Middle frontal gyrus (tissue), 1 donor: ENCODE measurements at regions not wholly inside any gene's neighbourhood (a gene's known extent, or its start where the extent isn't known, plus 50 kb on each side); places are given as distances from the start of the nearest gene placed in this dataset.
"Not testable (repeated sequence)": the region's sequence is repeated elsewhere in the genome, so short reads cannot be mapped to it uniquely, and the experiment has no call there.

Experiments
- DNase-seq: peaks from one replicate; pipeline ENCODE4 v3.0.0-alpha.2; 2015; ENCODE audit warnings: low spot score; ENCODE audit errors: extremely low spot score

GRCh38 chr4:60938621-60939020, 261.5 kb upstream of the ADGRL3 start:
- no peak for DNase-seq

GRCh38 chr4:60944060-60944459, 256.1 kb upstream of the ADGRL3 start:
- no peak for DNase-seq

- no peak for DNase-seq
These were observed 254.5 kb upstream of the ADGRL3 start for GRCh38 chr4:60945641-60946040.

GRCh38 chr4:60948008-60948407, 252.1 kb upstream of the ADGRL3 start:
- DNase-seq: no peak

GRCh38 chr4:60952921-60953320, 247.2 kb upstream of the ADGRL3 start:
- no peak for DNase-seq

GRCh38 chr4:60953826-60954225, 246.3 kb upstream of the ADGRL3 start:
- DNase-seq: no peak

- DNase-seq: no peak
These were observed 237.8 kb upstream of the ADGRL3 start for GRCh38 chr4:60962286-60962685.

GRCh38 chr4:60981534-60981933, 218.6 kb upstream of the ADGRL3 start:
- DNase-seq: no peak

- no peak for DNase-seq
These were observed 211.0 kb upstream of the ADGRL3 start for GRCh38 chr4:60989141-60989540.

GRCh38 chr4:60992037-60992436, 208.1 kb upstream of the ADGRL3 start:
- no peak for DNase-seq

GRCh38 chr4:61003301-61003700, 196.8 kb upstream of the ADGRL3 start:
- DNase-seq: no peak

- no peak for DNase-seq
These were observed 195.4 kb upstream of the ADGRL3 start for GRCh38 chr4:61004651-61005170.

GRCh38 chr4:61011051-61011450, 189.1 kb upstream of the ADGRL3 start:
- DNase-seq: no peak

GRCh38 chr4:61011936-61012335, 188.2 kb upstream of the ADGRL3 start:
- not testable (repeated sequence) for DNase-seq

- DNase-seq: no peak
These were observed 175.5 kb upstream of the ADGRL3 start for GRCh38 chr4:61024610-61025009.

- DNase-seq: no peak
These were observed 172.2 kb upstream of the ADGRL3 start for GRCh38 chr4:61027939-61028338.

- DNase-seq: no peak
These were observed 163.9 kb upstream of the ADGRL3 start for GRCh38 chr4:61036071-61036684.

GRCh38 chr4:61041527-61041926, 158.6 kb upstream of the ADGRL3 start:
- no peak for DNase-seq

- DNase-seq: no peak
These were observed 155.3 kb upstream of the ADGRL3 start for GRCh38 chr4:61044837-61045236.

GRCh38 chr4:61049018-61049417, 151.1 kb upstream of the ADGRL3 start:
- no peak for DNase-seq

- DNase-seq: no peak
These were observed 132.7 kb upstream of the ADGRL3 start for GRCh38 chr4:61067381-61067780.

- no peak for DNase-seq
These were observed 132.1 kb upstream of the ADGRL3 start for GRCh38 chr4:61068060-61068459.

GRCh38 chr4:61068745-61069144, 131.4 kb upstream of the ADGRL3 start:
- DNase-seq: no peak

GRCh38 chr4:61070269-61070668, 129.9 kb upstream of the ADGRL3 start:
- peak; percentile 32 for DNase-seq
